ENCODE measurements at regions not wholly inside any gene's neighbourhood (a gene's known extent, or its start where the extent isn't known, plus 50 kb on each side); places are given as distances from the start of the nearest gene placed in this dataset.

DNA sequence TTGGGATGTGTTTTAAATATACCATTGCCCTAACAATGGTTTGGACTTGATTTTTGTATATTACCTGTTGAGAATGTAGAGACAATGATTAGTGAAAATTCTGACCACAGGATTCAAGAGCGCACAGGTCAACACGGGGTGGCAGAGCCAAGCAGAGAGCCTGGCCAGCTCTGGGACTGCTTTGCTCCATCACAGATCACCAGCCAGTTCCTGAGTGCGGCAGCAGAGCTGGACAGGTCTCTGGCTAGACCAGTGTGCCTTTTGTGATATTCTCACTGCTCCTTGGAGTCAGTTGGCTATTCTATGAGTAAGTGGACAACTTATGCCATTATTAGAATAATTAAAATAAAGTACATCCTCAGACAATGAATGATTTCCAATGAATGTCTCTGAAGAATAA, 351.2 kb upstream of the ATP10A start:
- H3K9me3 Mint-ChIP-seq (ENCODE audit: low read depth, unreplicated experiment), result no peaks in the 10 kb centered on the region
- TF ChIP-seq, protein P1, sequence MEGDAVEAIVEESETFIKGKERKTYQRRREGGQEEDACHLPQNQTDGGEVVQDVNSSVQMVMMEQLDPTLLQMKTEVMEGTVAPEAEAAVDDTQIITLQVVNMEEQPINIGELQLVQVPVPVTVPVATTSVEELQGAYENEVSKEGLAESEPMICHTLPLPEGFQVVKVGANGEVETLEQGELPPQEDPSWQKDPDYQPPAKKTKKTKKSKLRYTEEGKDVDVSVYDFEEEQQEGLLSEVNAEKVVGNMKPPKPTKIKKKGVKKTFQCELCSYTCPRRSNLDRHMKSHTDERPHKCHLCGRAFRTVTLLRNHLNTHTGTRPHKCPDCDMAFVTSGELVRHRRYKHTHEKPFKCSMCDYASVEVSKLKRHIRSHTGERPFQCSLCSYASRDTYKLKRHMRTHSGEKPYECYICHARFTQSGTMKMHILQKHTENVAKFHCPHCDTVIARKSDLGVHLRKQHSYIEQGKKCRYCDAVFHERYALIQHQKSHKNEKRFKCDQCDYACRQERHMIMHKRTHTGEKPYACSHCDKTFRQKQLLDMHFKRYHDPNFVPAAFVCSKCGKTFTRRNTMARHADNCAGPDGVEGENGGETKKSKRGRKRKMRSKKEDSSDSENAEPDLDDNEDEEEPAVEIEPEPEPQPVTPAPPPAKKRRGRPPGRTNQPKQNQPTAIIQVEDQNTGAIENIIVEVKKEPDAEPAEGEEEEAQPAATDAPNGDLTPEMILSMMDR (IDR thresholded peaks at IDR 0.05; ENCODE audit: unreplicated experiment), result no peak
- H3K27ac Mint-ChIP-seq (ENCODE audit: unreplicated experiment), result no peak overlapping the region
- H3K4me3 Mint-ChIP-seq (ENCODE audit: low read depth, unreplicated experiment), result no peak overlapping the region
- DNase-seq, result no peak
- H3K36me3 Mint-ChIP-seq (ENCODE audit: insufficient read depth, unreplicated experiment), result no peaks in the 10 kb centered on the region
- no TSS peak for BruUV-seq (replicated peaks)
- no peaks in the 10 kb centered on the region for H3K27me3 Mint-ChIP-seq (ENCODE audit: unreplicated experiment)
- no peaks in the 10 kb centered on the region for H3K4me1 Mint-ChIP-seq (ENCODE audit: low read depth, unreplicated experiment)
- CTCF ChIA-PET, result no interaction called here
- intact Hi-C loops (cut with micrococcal nuclease; ENCODE audit: unreplicated experiment), result no loop called here

DNA sequence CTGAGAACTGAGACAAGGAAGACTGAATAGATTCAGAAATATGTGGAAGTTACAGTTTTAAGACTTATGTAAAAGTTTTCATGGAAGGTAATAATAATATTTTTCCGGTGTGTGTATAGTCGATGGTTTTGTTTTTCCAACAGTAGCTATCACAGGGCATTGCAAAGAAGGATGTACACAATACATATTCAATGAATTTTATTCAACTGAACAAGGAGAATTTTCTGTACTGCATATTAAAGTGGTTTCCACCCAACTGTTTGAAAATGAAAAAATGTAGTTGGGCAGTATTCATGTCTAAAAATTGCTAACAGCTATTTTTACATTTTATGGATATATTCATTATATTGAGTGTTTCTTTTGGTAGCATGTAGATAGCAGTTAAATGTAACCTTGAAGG, 350.3 kb upstream of the ATP10A start:
- CTCF ChIA-PET, result no interaction called here
- no TSS peak for BruUV-seq (replicated peaks)
- intact Hi-C loops (cut with micrococcal nuclease; ENCODE audit: unreplicated experiment), result no loop called here

DNA sequence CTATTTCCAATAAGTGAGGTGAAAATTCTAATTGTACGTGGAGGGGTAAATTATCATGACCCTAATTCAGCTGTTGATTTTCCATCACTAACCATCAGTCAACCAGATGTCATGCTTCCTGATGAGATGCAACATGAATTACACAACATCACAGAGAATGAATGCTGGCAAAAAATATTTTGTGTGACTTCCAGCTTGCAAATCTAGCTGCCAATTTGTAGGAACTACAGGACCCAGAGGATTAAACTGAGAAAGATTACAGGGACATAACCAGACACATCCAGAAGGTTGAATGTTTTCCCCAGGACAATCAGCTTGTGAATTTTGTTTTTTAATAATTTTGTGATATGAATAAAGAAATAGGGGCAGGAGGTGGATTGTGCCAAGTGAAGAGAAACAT, 349.0 kb upstream of the ATP10A start:
- intact Hi-C loops (cut with micrococcal nuclease; ENCODE audit: unreplicated experiment), result no loop called here
- Mint-ChIP-seq H3K27ac (ENCODE audit: unreplicated experiment) (no peak overlapping the region), H3K4me3 (ENCODE audit: low read depth, unreplicated experiment) (no peak overlapping the region), H3K36me3 (ENCODE audit: insufficient read depth, unreplicated experiment) (no peaks in the 10 kb centered on the region), H3K4me1 (ENCODE audit: low read depth, unreplicated experiment) (no peaks in the 10 kb centered on the region), H3K9me3 (ENCODE audit: low read depth, unreplicated experiment) (no peaks in the 10 kb centered on the region), H3K27me3 (ENCODE audit: unreplicated experiment) (no peaks in the 10 kb centered on the region)
- no peak for DNase-seq
- BruUV-seq (replicated peaks), result no TSS peak
- TF ChIP-seq, protein P1 (IDR thresholded peaks at IDR 0.05; ENCODE audit: unreplicated experiment), result no peak
- CTCF ChIA-PET, result no interaction called here

More for the DNA sequence above, 350.3 kb upstream of the ATP10A start:
- Mint-ChIP-seq H3K27ac (ENCODE audit: unreplicated experiment) (no peak overlapping the region), H3K4me1 (ENCODE audit: low read depth, unreplicated experiment) (no peaks in the 10 kb centered on the region), H3K27me3 (ENCODE audit: unreplicated experiment) (no peaks in the 10 kb centered on the region), H3K4me3 (ENCODE audit: low read depth, unreplicated experiment) (no peak overlapping the region), H3K36me3 (ENCODE audit: insufficient read depth, unreplicated experiment) (no peaks in the 10 kb centered on the region), H3K9me3 (ENCODE audit: low read depth, unreplicated experiment) (no peaks in the 10 kb centered on the region)
- no peak for DNase-seq
- TF ChIP-seq, protein P1 (IDR thresholded peaks at IDR 0.05; ENCODE audit: unreplicated experiment), result no peak

DNA sequence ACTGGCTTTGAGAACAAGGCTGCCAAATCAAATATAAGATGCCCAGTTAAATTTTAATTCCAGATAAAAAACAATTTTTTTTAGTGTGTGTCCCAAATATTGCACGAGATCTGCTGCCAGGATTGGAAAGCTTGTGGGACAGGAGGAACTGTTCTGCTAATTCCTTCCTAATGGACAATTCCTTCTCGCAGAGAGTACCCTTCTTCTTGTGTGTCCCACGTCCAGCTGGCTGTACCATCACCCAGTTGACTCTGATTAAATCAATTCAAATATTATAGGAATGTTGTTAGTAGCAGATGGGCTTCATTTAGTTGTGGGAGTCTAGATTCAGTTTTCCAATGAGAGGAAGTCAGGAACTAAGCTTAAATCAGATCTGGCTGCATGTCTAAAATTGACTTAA, 347.9 kb upstream of the ATP10A start:
- no TSS peak for BruUV-seq (replicated peaks)
- no peak for DNase-seq
- H3K36me3 Mint-ChIP-seq (ENCODE audit: insufficient read depth, unreplicated experiment), result no peaks in the 10 kb centered on the region
- H3K4me3 Mint-ChIP-seq (ENCODE audit: low read depth, unreplicated experiment), result no peak overlapping the region
- no peak overlapping the region for H3K27ac Mint-ChIP-seq (ENCODE audit: unreplicated experiment)
- H3K4me1 Mint-ChIP-seq (ENCODE audit: low read depth, unreplicated experiment), result no peaks in the 10 kb centered on the region
- TF ChIP-seq, protein P1 (IDR thresholded peaks at IDR 0.05; ENCODE audit: unreplicated experiment), result no peak
- no peaks in the 10 kb centered on the region for H3K27me3 Mint-ChIP-seq (ENCODE audit: unreplicated experiment)
- no peaks in the 10 kb centered on the region for H3K9me3 Mint-ChIP-seq (ENCODE audit: low read depth, unreplicated experiment)
- intact Hi-C loops (cut with micrococcal nuclease; ENCODE audit: unreplicated experiment), result no loop called here
- CTCF ChIA-PET, result no interaction called here

Measured in Calu3 (cell line).